Endothelial cell of umbilical vein (primary cell): ENCODE measurements at regions not wholly inside any gene's neighbourhood (a gene's known extent, or its start where the extent isn't known, plus 50 kb on each side); places are given as distances from the start of the nearest gene placed in this dataset.

Source experiments
- BruUV-seq: library from RNA; stranded (reverse); fragments of 400-500 nt; replicated peaks from 2 replicates; lab custom pipeline; 2021; lab: Mats Ljungman, UMichigan
- CTCF ChIA-PET: fragments of 300-600, 350-600 bp; sonication (Branson Sonifier 250); formaldehyde crosslinking; loops from one replicate; lab custom pipeline; 2021; ENCODE audit warnings: antibody characterized with exemption, inconsistent platforms; lab: Charles Lee
- POLR2A ChIA-PET: fragments of 300-600, 350-600 bp; sonication (Branson Sonifier 250); formaldehyde crosslinking; loops from one replicate; lab custom pipeline; 2021; ENCODE audit warnings: antibody characterized with exemption, inconsistent platforms; lab: Charles Lee
- DNase-seq: peaks from one replicate; pipeline ENCODE4 v3.0.0-alpha.2; 2011; ENCODE audit warnings: low read depth, low spot score
- FAIRE-seq: peaks from 2 replicates; lab custom pipeline; 2011; peaks lifted over from hg19 to GRCh38; lab: Jason Lieb, UNC
- H2AFZ ChIP-seq: 2 replicates; pipeline ENCODE4 v1.6.0; 2012; ENCODE audit warnings: low read depth, low read length, control low read depth, inconsistent platforms
- H3K27ac ChIP-seq: 2 replicates; pipeline ENCODE4 v1.5.1; 2011; ENCODE audit warnings: low read depth, mild to moderate bottlenecking, control low read depth, low read length, moderate library complexity; ENCODE audit not compliant: insufficient read depth
- H3K27me3 ChIP-seq, 2 experiments: 2 replicates each; pipeline versions ENCODE4 v1.6.0 to v1.6.1; 2011; ENCODE audit warnings: low read length in 2 of 2, mixed read lengths in 1 of 2; ENCODE audit not compliant: control insufficient read depth in 2 of 2, insufficient read depth in 2 of 2
- H3K36me3 ChIP-seq, 2 experiments: 2 replicates in 1 of 2; 3 replicates in 1 of 2; pipeline ENCODE4 v1.5.1; 2011; ENCODE audit warnings: low read length in 2 of 2, mild to moderate bottlenecking in 1 of 2, moderate library complexity in 1 of 2; ENCODE audit not compliant: control insufficient read depth in 2 of 2, insufficient read depth in 2 of 2; ENCODE audit errors: extremely low read depth in 1 of 2
- H3K4me1 ChIP-seq: 3 replicates; pipeline ENCODE4 v1.5.1; 2011; ENCODE audit warnings: mild to moderate bottlenecking, low read length; ENCODE audit not compliant: control insufficient read depth, insufficient read depth; ENCODE audit errors: extremely low read depth
- H3K4me2 ChIP-seq: 2 replicates; pipeline ENCODE4 v1.6.1; 2011; ENCODE audit warnings: low read length, control low read depth, mixed read lengths; ENCODE audit not compliant: insufficient read depth
- H3K4me3 ChIP-seq, 3 experiments: fragments of 200-600 bp in 1 of 3; sonication (generic), shearing (Covaris generic) in 1 of 3; replicated peaks in 1 of 3; 2 replicates each; pipeline ENCODE4 v1.5.1; 2011 to 2016; ENCODE audit warnings: control low read depth in 3 of 3, low read length in 3 of 3, mild to moderate bottlenecking in 2 of 3, inconsistent platforms in 1 of 3, low read depth in 1 of 3, moderate library complexity in 1 of 3; ENCODE audit not compliant: insufficient read depth in 1 of 3
- H3K79me2 ChIP-seq: 2 replicates; pipeline ENCODE4 v1.6.0; 2012; ENCODE audit warnings: low read length, inconsistent platforms; ENCODE audit not compliant: control insufficient read depth, insufficient read depth
- H3K9ac ChIP-seq: replicated peaks from 2 replicates; pipeline ENCODE3; 2011; ENCODE audit warnings: low read length, control low read depth; ENCODE audit not compliant: insufficient read depth; ENCODE audit errors: extremely low read depth
- H3K9me1 ChIP-seq: replicated peaks from 3 replicates; pipeline ENCODE4 v1.6.0; 2011; ENCODE audit warnings: mild to moderate bottlenecking, low read length; ENCODE audit not compliant: control insufficient read depth, insufficient read depth; ENCODE audit errors: extremely low read depth
- H3K9me3 ChIP-seq: replicated peaks from 2 replicates; pipeline ENCODE4 v1.5.1; 2012; ENCODE audit warnings: low read length, inconsistent platforms; ENCODE audit not compliant: control insufficient read depth, insufficient read depth
- H4K20me1 ChIP-seq: replicated peaks from 2 replicates; pipeline ENCODE3; 2011; ENCODE audit warnings: mild to moderate bottlenecking, low read length; ENCODE audit not compliant: control insufficient read depth, insufficient read depth; ENCODE audit errors: extremely low read depth
- CTCF ChIP-seq, 2 donors: IDR thresholded peaks; 1 replicate in 1 of 2; 2 replicates in 1 of 2; pipeline ENCODE4 v1.5.1; 2011; ENCODE audit warnings: low read length in 2 of 2, mild to moderate bottlenecking in 2 of 2, moderate library complexity in 2 of 2, control low read depth in 1 of 2, inconsistent platforms in 1 of 2, low read depth in 1 of 2; ENCODE audit not compliant: insufficient read depth in 1 of 2; ENCODE audit errors: extremely low read depth in 1 of 2
- EZH2 ChIP-seq: IDR thresholded peaks from 2 replicates; pipeline ENCODE4 v1.6.1; 2012; ENCODE audit warnings: borderline replicate concordance, low read depth, mild to moderate bottlenecking, moderate library complexity, low read length, inconsistent platforms; ENCODE audit not compliant: severe bottlenecking
- FOS ChIP-seq: IDR thresholded peaks from 2 replicates; pipeline ENCODE4 v1.6.1; 2011; ENCODE audit warnings: mild to moderate bottlenecking, low read length, moderate library complexity, borderline replicate concordance; ENCODE audit not compliant: insufficient read depth
- GATA2 ChIP-seq: IDR thresholded peaks from 2 replicates; pipeline ENCODE4 v1.7.0; 2011; ENCODE audit warnings: low read depth, mild to moderate bottlenecking, moderate library complexity, mixed read lengths, low read length; ENCODE audit not compliant: insufficient read length, insufficient read depth
- JUN ChIP-seq: IDR thresholded peaks from 2 replicates; pipeline ENCODE4 v1.6.1; 2011; ENCODE audit warnings: borderline replicate concordance, low read depth; ENCODE audit not compliant: insufficient read length, insufficient read depth
- MAX ChIP-seq: IDR thresholded peaks from 2 replicates; pipeline ENCODE4 v1.6.1; 2011; ENCODE audit not compliant: insufficient read depth, insufficient read length
- MYC ChIP-seq: IDR thresholded peaks from one replicate; pipeline ENCODE4 v1.6.1; 2011; ENCODE audit warnings: mild to moderate bottlenecking, low read depth, low read length
- POLR2A ChIP-seq: IDR thresholded peaks from 2 replicates; pipeline ENCODE4 v1.6.1; 2012; ENCODE audit warnings: low read depth, mild to moderate bottlenecking, control low read depth, low read length
- POLR2AphosphoS5 ChIP-seq: IDR thresholded peaks from 2 replicates; pipeline ENCODE4 v1.6.1; 2012; ENCODE audit warnings: low read depth, mild to moderate bottlenecking, control low read depth, low read length, moderate library complexity; ENCODE audit not compliant: insufficient read depth
- dilution Hi-C: fragments of 300-500 bp; cut with MboI; formaldehyde crosslinking; loops from one replicate; pipeline ENCODE4 v1.15.0; 2019; ENCODE audit warnings: low sequenced_read_pairs; ENCODE audit not compliant: extremely low pct_ligation_motif_present
- intact Hi-C: fragments of 100-400 bp; cut with micrococcal nuclease; formaldehyde crosslinking; loops from one replicate; pipeline ENCODE4 v1.10.0; 2022

- H4K20me1 ChIP-seq: no peaks in the 10 kb centered on the region
- DNase-seq (no peak), FAIRE-seq (no peak)
- H3K27me3 ChIP-seq: peaks cover 0 to 4% of the 10 kb centered on the region in 2 experiments
- no peak for TF ChIP-seq EZH2
- TF ChIP-seq MYC: no peak
- TF ChIP-seq POLR2A: no peak
- no peak for TF ChIP-seq JUN
- no peak for TF ChIP-seq FOS
- TF ChIP-seq CTCF (IDR thresholded peaks at IDR 0.05; ENCODE audit: extremely low read depth in 1 of 2, insufficient read depth in 1 of 2, low read depth in 1 of 2, low read length in 2 of 2): no peak
- TF ChIP-seq POLR2AphosphoS5: no peak
- TF ChIP-seq GATA2: no peak
- no peak for TF ChIP-seq MAX
- dilution Hi-C loops: no loop called here
- no peaks in the 10 kb centered on the region for H3K4me1 ChIP-seq
- H3K4me3 ChIP-seq: no peak overlapping the region
- intact Hi-C loops: no loop called here
- ChIA-PET POLR2A (no interaction called here), CTCF (no interaction called here)
- no peak overlapping the region for H3K9ac ChIP-seq
- BruUV-seq: no TSS peak
- H3K9me3 ChIP-seq: no peaks in the 10 kb centered on the region
- H3K9me1 ChIP-seq: no peaks in the 10 kb centered on the region
- no peak overlapping the region for H3K27ac ChIP-seq
- H3K79me2 ChIP-seq: no peaks in the 10 kb centered on the region
- no peak overlapping the region for H3K4me2 ChIP-seq
- H3K36me3 ChIP-seq: no peaks in the 10 kb centered on the region
- H2AFZ ChIP-seq: no peak overlapping the region
Observed at GRCh38 chr3:189109145-189109544, 62.6 kb upstream of the TPRG1 start.
